ENCODE measurements at regions not wholly inside any gene's neighbourhood (a gene's known extent, or its start where the extent isn't known, plus 50 kb on each side); places are given as distances from the start of the nearest gene placed in this dataset.

DNA sequence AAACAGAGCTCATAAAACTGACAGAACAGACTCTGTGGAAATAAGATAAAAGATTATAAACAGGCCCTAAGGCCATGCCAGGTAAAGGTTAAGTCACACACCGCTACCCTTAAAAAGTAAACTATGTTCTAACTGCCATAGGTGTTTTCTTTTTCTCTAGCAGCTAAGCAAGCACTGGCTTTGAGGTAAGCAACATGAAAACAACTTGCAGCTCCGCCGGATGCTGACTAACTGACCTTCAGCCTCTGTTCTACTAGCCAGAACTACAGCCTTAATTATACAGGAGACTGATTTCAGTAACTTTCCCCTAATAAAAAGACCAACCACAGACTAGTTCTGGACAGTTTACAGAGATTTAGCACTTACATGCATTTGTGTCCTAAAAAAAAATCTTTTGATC, 708.3 kb downstream of the CCSER2 start:
- no peak for TF ChIP-seq CTCF (IDR thresholded peaks at IDR 0.05)
- TF ChIP-seq MYBL2 (CRISPR knock-in tag; IDR thresholded peaks at IDR 0.05) = no peak
- no peak for TF ChIP-seq GABPB1 (CRISPR knock-in tag; IDR thresholded peaks at IDR 0.05)
- TF ChIP-seq, protein P1, sequence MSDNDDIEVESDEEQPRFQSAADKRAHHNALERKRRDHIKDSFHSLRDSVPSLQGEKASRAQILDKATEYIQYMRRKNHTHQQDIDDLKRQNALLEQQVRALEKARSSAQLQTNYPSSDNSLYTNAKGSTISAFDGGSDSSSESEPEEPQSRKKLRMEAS (CRISPR knock-in tag; IDR thresholded peaks at IDR 0.05) = no peak
- no peak for TF ChIP-seq ELF4 (CRISPR knock-in tag; IDR thresholded peaks at IDR 0.05; ENCODE audit: low read depth)
- TF ChIP-seq NR1H2 (CRISPR knock-in tag; IDR thresholded peaks at IDR 0.05) = no peak
- TF ChIP-seq, protein P2, sequence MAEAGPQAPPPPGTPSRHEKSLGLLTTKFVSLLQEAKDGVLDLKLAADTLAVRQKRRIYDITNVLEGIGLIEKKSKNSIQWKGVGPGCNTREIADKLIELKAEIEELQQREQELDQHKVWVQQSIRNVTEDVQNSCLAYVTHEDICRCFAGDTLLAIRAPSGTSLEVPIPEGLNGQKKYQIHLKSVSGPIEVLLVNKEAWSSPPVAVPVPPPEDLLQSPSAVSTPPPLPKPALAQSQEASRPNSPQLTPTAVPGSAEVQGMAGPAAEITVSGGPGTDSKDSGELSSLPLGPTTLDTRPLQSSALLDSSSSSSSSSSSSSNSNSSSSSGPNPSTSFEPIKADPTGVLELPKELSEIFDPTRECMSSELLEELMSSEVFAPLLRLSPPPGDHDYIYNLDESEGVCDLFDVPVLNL (CRISPR knock-in tag; IDR thresholded peaks at IDR 0.05; ENCODE audit: borderline replicate concordance, low read depth) = no peak
- TF ChIP-seq CBFB (CRISPR knock-in tag; IDR thresholded peaks at IDR 0.05; ENCODE audit: low read depth) = no peak

Data from WTC11 (cell line).